Vagina (tissue), 2 donors: ENCODE measurements at regions not wholly inside any gene's neighbourhood (a gene's known extent, or its start where the extent isn't known, plus 50 kb on each side); places are given as distances from the start of the nearest gene placed in this dataset.

Experiments
- POLR2A ChIP-seq, 2 donors: fragments of 450-650 bp; IDR thresholded peaks; one replicate each; pipeline ENCODE4 v1.6.1; 2017; ENCODE audit warnings: antibody characterized with exemption in 2 of 2, mild to moderate bottlenecking in 2 of 2, moderate library complexity in 2 of 2
- TF ChIP-seq, protein P1 (sequence below), 3 experiments: fragments of 450-650 bp in 2 of 3; fragments of 200-600 bp in 1 of 3; sonication (generic) in 1 of 3; IDR thresholded peaks; one replicate each; pipeline ENCODE4 v1.5.1; 2017 to 2019; ENCODE audit warnings: antibody characterized with exemption in 3 of 3, mild to moderate bottlenecking in 2 of 3, moderate library complexity in 2 of 3

DNA sequence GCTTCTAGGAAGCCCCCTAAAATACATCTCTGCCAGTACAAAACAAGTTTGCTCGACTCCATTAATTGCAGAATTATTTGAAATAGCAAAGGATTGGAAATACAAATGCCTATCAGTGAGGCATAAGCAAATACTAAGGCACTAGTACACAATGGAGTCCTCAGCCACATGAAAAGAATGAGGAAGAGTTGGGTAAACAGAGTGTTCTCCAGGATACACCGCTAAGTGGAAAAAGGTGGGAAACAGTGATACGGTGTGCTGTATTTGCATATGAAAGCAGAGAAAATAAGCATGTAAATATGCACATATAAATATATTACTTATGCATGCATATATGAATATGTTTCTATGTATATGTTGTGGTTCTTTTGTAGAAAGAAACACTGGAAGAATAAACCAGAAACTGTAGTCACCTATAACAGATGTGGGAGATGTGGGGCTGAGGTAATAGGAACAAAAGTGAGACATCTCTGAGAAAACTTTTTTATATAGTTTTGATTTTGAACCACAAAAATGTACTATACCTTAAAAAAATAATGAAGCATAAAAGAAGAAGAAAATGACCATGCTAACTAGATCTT lies 143.4 kb upstream of the MYLIP start:
- TF ChIP-seq, protein P1, sequence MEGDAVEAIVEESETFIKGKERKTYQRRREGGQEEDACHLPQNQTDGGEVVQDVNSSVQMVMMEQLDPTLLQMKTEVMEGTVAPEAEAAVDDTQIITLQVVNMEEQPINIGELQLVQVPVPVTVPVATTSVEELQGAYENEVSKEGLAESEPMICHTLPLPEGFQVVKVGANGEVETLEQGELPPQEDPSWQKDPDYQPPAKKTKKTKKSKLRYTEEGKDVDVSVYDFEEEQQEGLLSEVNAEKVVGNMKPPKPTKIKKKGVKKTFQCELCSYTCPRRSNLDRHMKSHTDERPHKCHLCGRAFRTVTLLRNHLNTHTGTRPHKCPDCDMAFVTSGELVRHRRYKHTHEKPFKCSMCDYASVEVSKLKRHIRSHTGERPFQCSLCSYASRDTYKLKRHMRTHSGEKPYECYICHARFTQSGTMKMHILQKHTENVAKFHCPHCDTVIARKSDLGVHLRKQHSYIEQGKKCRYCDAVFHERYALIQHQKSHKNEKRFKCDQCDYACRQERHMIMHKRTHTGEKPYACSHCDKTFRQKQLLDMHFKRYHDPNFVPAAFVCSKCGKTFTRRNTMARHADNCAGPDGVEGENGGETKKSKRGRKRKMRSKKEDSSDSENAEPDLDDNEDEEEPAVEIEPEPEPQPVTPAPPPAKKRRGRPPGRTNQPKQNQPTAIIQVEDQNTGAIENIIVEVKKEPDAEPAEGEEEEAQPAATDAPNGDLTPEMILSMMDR (IDR thresholded peaks at IDR 0.05), result no peak
- no peak for TF ChIP-seq POLR2A (IDR thresholded peaks at IDR 0.05)
